ENCODE measurements at regions not wholly inside any gene's neighbourhood (a gene's known extent, or its start where the extent isn't known, plus 50 kb on each side); places are given as distances from the start of the nearest gene placed in this dataset.

DNA sequence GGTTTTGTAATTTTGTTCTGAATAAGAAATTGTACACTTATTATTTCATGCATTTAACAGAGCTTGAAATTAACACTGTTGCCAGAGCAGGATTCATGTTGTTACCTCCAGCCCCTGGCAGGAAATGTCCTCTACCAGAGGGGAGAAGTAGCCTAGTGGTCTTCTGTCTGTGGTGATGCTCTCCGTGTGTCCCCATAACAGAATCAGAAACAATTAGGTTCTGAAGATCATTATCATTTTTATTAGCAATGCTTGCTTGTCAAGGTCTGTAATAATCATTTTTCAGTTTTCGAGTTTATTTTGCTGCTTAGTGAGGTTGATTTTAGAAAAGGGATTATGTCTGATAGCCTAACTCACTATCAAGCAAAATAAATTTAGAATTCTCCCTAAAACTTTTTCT, 116.6 kb upstream of the CNTNAP5 start:
- TF ChIP-seq, protein P1, sequence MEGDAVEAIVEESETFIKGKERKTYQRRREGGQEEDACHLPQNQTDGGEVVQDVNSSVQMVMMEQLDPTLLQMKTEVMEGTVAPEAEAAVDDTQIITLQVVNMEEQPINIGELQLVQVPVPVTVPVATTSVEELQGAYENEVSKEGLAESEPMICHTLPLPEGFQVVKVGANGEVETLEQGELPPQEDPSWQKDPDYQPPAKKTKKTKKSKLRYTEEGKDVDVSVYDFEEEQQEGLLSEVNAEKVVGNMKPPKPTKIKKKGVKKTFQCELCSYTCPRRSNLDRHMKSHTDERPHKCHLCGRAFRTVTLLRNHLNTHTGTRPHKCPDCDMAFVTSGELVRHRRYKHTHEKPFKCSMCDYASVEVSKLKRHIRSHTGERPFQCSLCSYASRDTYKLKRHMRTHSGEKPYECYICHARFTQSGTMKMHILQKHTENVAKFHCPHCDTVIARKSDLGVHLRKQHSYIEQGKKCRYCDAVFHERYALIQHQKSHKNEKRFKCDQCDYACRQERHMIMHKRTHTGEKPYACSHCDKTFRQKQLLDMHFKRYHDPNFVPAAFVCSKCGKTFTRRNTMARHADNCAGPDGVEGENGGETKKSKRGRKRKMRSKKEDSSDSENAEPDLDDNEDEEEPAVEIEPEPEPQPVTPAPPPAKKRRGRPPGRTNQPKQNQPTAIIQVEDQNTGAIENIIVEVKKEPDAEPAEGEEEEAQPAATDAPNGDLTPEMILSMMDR (conservative IDR thresholded peaks at IDR 0.05 in 1 of 2, IDR thresholded peaks at IDR 0.05 in 1 of 2; ENCODE audit: low read depth in 1 of 2, low read length in 2 of 2), result no peak
- TF ChIP-seq EZH2 (IDR thresholded peaks at IDR 0.05; ENCODE audit: low read length, missing control alignments), result no peak
